ENCODE measurements at regions not wholly inside any gene's neighbourhood (a gene's known extent, or its start where the extent isn't known, plus 50 kb on each side); places are given as distances from the start of the nearest gene placed in this dataset.

DNA sequence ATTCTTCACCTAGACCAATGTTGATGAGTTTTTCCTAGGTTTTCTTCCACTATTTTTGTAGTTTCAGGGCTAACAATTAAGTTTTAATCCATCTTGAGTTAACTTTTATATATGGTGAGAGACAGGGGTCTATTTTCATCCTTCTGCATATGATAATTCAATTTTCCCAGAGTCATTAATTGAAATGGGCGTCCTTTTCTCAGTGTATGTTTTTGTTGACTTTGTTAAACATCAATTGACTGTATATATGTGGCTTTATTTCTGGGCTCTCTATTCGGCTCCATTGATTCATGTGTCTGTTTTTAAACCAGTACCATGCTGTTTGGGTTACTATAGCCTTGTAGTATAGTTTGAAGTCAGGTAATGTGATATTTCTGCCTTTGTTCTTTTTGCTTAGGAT, 282.1 kb downstream of the INSC start:
- TF ChIP-seq, protein P1, sequence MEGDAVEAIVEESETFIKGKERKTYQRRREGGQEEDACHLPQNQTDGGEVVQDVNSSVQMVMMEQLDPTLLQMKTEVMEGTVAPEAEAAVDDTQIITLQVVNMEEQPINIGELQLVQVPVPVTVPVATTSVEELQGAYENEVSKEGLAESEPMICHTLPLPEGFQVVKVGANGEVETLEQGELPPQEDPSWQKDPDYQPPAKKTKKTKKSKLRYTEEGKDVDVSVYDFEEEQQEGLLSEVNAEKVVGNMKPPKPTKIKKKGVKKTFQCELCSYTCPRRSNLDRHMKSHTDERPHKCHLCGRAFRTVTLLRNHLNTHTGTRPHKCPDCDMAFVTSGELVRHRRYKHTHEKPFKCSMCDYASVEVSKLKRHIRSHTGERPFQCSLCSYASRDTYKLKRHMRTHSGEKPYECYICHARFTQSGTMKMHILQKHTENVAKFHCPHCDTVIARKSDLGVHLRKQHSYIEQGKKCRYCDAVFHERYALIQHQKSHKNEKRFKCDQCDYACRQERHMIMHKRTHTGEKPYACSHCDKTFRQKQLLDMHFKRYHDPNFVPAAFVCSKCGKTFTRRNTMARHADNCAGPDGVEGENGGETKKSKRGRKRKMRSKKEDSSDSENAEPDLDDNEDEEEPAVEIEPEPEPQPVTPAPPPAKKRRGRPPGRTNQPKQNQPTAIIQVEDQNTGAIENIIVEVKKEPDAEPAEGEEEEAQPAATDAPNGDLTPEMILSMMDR (conservative IDR thresholded peaks at IDR 0.05): no peak
- TF ChIP-seq ZFX (IDR thresholded peaks at IDR 0.05): no peak
